GM12872 (cell line): ENCODE measurements at regions not wholly inside any gene's neighbourhood (a gene's known extent, or its start where the extent isn't known, plus 50 kb on each side); places are given as distances from the start of the nearest gene placed in this dataset.

Experiments used
- CTCF ChIP-seq: IDR thresholded peaks from 3 replicates; pipeline ENCODE4 v1.5.1; 2011; ENCODE audit warnings: low read depth, mild to moderate bottlenecking, low read length, moderate library complexity; ENCODE audit not compliant: insufficient read depth

DNA sequence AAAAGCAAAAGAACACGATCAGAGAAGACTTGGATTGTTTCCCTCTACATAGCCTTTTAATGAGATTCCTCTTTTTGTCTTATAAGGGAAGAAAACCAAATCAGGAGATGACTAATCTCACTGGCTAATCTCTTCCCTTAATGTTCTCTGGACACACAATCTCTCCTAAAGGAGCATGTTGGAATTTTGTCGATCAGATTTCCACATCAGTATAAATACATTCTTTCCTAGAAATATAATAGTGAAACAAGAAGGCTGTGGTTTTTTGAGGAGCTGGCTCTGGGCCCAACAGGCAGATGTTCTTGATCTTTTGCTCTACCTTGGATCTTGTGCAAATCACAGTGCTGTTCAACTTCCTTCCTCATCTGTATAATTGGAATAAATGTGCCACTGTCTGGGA is 94.0 kb downstream of the GTPBP8 start:
- TF ChIP-seq CTCF, result no peak

GRCh38 chr3:113086560-113087461 is 96.0 kb downstream of the GTPBP8 start:
- TF ChIP-seq CTCF, result no peak

- no peak for TF ChIP-seq CTCF
Measured at GRCh38 chr3:113088616-113089015, 97.8 kb downstream of the GTPBP8 start.

- no peak for TF ChIP-seq CTCF
Measured at GRCh38 chr3:113091417-113091816, 100.6 kb downstream of the GTPBP8 start.

DNA sequence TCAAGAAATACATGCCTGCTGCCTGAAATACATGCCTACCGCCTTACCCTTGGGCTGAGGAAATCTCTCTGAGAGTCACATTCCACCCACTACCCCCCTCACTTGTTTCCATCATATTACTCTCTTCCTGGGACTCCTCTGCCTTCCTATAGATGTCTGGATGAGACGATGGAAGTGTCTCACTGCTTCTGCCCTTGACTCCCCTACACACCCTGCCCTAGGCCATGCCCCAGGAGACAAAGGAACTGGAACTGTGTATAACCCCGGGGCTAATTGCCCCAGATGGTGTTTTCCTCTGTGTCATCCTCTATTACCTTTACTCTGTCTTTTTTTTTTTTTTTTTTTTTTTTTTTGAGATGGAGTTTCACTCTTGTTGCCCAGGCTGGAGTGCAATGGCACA is 102.0 kb downstream of the GTPBP8 start:
- TF ChIP-seq CTCF, result no peak

DNA sequence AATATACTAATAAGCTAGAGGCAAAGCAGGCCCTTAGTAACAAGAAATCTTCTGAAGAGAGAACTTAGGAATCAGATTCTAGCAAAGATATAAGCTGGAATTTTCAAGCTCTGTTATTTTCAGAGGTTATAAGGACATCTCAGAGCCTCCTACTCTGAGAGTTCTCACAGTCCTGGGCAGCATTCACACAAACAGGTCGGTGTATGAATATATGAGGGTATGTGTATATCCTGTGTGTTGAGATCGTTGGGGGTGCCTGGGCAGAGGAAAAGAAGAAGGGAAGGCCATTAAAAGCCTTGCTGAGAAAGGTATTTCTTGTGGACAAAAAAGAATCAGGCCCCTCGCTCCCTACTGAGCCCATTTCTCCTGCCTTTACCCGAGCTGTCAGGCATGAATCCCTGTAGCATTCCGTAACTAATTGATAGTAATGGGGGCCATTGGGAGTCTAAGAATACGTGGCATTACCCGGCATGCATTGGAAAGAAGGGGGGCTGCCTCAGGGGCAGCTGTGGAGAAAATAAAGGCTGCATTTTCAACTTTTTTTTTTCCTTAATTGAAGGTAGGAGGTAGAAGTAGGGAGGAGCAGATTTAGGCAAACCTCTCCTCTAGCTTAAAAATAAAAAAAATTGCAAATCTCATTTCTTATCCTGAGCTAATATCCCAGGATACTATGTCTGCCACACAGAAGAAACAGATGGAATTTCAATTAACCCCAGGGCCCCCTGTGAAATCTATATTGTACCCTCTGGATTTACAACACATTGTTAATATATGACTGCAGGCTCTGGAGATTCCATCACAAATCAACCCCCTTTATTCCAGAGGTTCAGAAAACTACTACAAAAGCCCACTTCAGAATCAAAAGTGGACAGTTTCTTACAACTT is 103.8 kb downstream of the GTPBP8 start:
- no peak for TF ChIP-seq CTCF

GRCh38 chr3:113096188-113096892 is 105.6 kb downstream of the GTPBP8 start:
- TF ChIP-seq CTCF, result no peak
